HG03025 (cell line): ENCODE measurements at regions not wholly inside any gene's neighbourhood (a gene's known extent, or its start where the extent isn't known, plus 50 kb on each side); places are given as distances from the start of the nearest gene placed in this dataset.

Experiments used
- ATAC-seq: cut with Tn5 transposase; IDR thresholded peaks from one replicate; pipeline ENCODE4 v1.9.1; 2021; ENCODE audit warnings: mild to moderate bottlenecking, moderate library complexity; ENCODE audit not compliant: unreplicated experiment, low FRiP score

GRCh38 chr9:27743490-27743889 is 170.2 kb upstream of the C9orf72 start:
- no peak for ATAC-seq

- ATAC-seq = no peak
These were observed 174.2 kb upstream of the C9orf72 start for GRCh38 chr9:27747450-27747849.

- no peak for ATAC-seq
These were observed 176.6 kb upstream of the C9orf72 start for GRCh38 chr9:27749838-27750237.

- no peak for ATAC-seq
These were observed 177.3 kb upstream of the C9orf72 start for GRCh38 chr9:27750566-27750965.

- no peak for ATAC-seq
These were observed 178.8 kb upstream of the C9orf72 start for GRCh38 chr9:27752069-27752468.

- ATAC-seq = no peak
These were observed 182.6 kb upstream of the C9orf72 start for GRCh38 chr9:27755846-27756245.

GRCh38 chr9:27756418-27756817 is 183.1 kb upstream of the C9orf72 start:
- ATAC-seq = no peak

GRCh38 chr9:27763831-27764230 is 190.6 kb upstream of the C9orf72 start:
- no peak for ATAC-seq

GRCh38 chr9:27765266-27766072 is 192.2 kb upstream of the C9orf72 start:
- ATAC-seq = no peak

- ATAC-seq = no peak
These were observed 193.0 kb upstream of the C9orf72 start for GRCh38 chr9:27766073-27766835.

GRCh38 chr9:27768781-27769180 is 195.5 kb upstream of the C9orf72 start:
- ATAC-seq = no peak

- no peak for ATAC-seq
These were observed 197.3 kb upstream of the C9orf72 start for GRCh38 chr9:27770541-27770940.

- no peak for ATAC-seq
These were observed 198.7 kb upstream of the C9orf72 start for GRCh38 chr9:27771803-27772545.

- ATAC-seq = no peak
These were observed 211.8 kb upstream of the C9orf72 start for GRCh38 chr9:27784847-27785713.

GRCh38 chr9:27785714-27786100 is 212.4 kb upstream of the C9orf72 start:
- ATAC-seq = no peak

- ATAC-seq = no peak
These were observed 214.6 kb upstream of the C9orf72 start for GRCh38 chr9:27787891-27788290.

- ATAC-seq = no peak
These were observed 218.0 kb upstream of the C9orf72 start for GRCh38 chr9:27791311-27791710.

GRCh38 chr9:27792971-27793689 is 219.8 kb upstream of the C9orf72 start:
- ATAC-seq = no peak

- no peak for ATAC-seq
These were observed 226.0 kb upstream of the C9orf72 start for GRCh38 chr9:27799326-27799725.

GRCh38 chr9:27800159-27800558 is 226.9 kb upstream of the C9orf72 start:
- ATAC-seq = no peak
